Neural cell (in vitro differentiated cells): ENCODE measurements at regions not wholly inside any gene's neighbourhood (a gene's known extent, or its start where the extent isn't known, plus 50 kb on each side); places are given as distances from the start of the nearest gene placed in this dataset.

ENCODE experiments used
- H2AFZ ChIP-seq: fragments of 200-600, 300-800 bp; sonication (generic), shearing (Covaris generic); 2 replicates; pipeline ENCODE4 v1.6.0; 2014; ENCODE audit warnings: low read depth, mild to moderate bottlenecking, antibody characterized with exemption, low read length, moderate library complexity
- H3F3A ChIP-seq: fragments of 200-600 bp; shearing (Covaris generic); 2 replicates; pipeline ENCODE4 v1.6.1; 2016; ENCODE audit warnings: mild to moderate bottlenecking, moderate library complexity, mixed read lengths, antibody characterized with exemption, low read length; ENCODE audit not compliant: insufficient read depth, poor library complexity, severe bottlenecking
- H3K27ac ChIP-seq: fragments of 200-600, 300-800 bp; sonication (generic), shearing (Covaris generic); 2 replicates; pipeline ENCODE4 v1.5.1; 2014; ENCODE audit warnings: mild to moderate bottlenecking, low read length, moderate library complexity
- H3K27me3 ChIP-seq: fragments of 300-800, 200-600 bp; sonication (generic), shearing (Covaris generic); 2 replicates; pipeline ENCODE4 v1.6.0; 2014; ENCODE audit warnings: mild to moderate bottlenecking, low read depth, low read length, moderate library complexity; ENCODE audit not compliant: insufficient read depth
- H3K36me3 ChIP-seq: fragments of 300-800, 200-600 bp; sonication (generic), shearing (Covaris generic); 2 replicates; pipeline ENCODE4 v1.5.1; 2014; ENCODE audit warnings: mild to moderate bottlenecking, antibody characterized with exemption, low read length, moderate library complexity; ENCODE audit not compliant: insufficient read depth
- H3K4me2 ChIP-seq: fragments of 300-800, 200-600 bp; sonication (generic), shearing (Covaris generic); 2 replicates; pipeline ENCODE4 v1.6.0; 2014; ENCODE audit warnings: mild to moderate bottlenecking, low read length
- H3K4me3 ChIP-seq: fragments of 300-800, 200-600 bp; sonication (generic), shearing (Covaris generic); 2 replicates; pipeline ENCODE4 v1.5.1; 2014; ENCODE audit warnings: mild to moderate bottlenecking, low read length, moderate library complexity
- H3K79me2 ChIP-seq: fragments of 200-600 bp; shearing (Covaris generic); replicated peaks from 2 replicates; pipeline ENCODE4 v1.6.0; 2014; ENCODE audit warnings: mild to moderate bottlenecking, low read length, moderate library complexity; ENCODE audit not compliant: insufficient read depth
- H3K9ac ChIP-seq: fragments of 300-800, 200-600 bp; sonication (generic), shearing (Covaris generic); 2 replicates; pipeline ENCODE4 v1.6.1; 2016; ENCODE audit warnings: mild to moderate bottlenecking, low read length, mixed read lengths
- H3K9me2 ChIP-seq: fragments of 200-600 bp; shearing (Covaris generic); 2 replicates; pipeline ENCODE4 v1.6.1; 2016; ENCODE audit warnings: mild to moderate bottlenecking, low read length, mixed read lengths; ENCODE audit not compliant: insufficient read depth
- H3K9me3 ChIP-seq: fragments of 200-600, 300-800 bp; sonication (generic), shearing (Covaris generic); 2 replicates; pipeline ENCODE4 v1.6.1; 2016; ENCODE audit warnings: mild to moderate bottlenecking, mixed run types, low read length, moderate library complexity, mixed read lengths
- H4K20me1 ChIP-seq: fragments of 200-600 bp; shearing (Covaris generic); 2 replicates; pipeline ENCODE4 v1.6.1; 2016; ENCODE audit warnings: mild to moderate bottlenecking, mixed run types; ENCODE audit not compliant: insufficient read depth
- EP300 ChIP-seq: fragments of 450-650 bp; conservative IDR thresholded peaks from 2 replicates; pipeline ENCODE4 v1.6.1; 2014; ENCODE audit warnings: antibody characterized with exemption, mild to moderate bottlenecking, moderate library complexity; ENCODE audit not compliant: poor library complexity, severe bottlenecking
- EZH2 ChIP-seq: fragments of 200-600, 300-800 bp; shearing (Covaris generic), sonication (generic); IDR thresholded peaks from 2 replicates; pipeline ENCODE4 v1.6.1; 2014; ENCODE audit warnings: antibody characterized with exemption, low read length, borderline replicate concordance, mild to moderate bottlenecking; ENCODE audit not compliant: insufficient read depth, poor library complexity, severe bottlenecking
- MXI1 ChIP-seq: fragments of 450-650 bp; conservative IDR thresholded peaks from 2 replicates; pipeline ENCODE4 v1.6.1; 2014; ENCODE audit warnings: antibody characterized with exemption, mild to moderate bottlenecking; ENCODE audit not compliant: poor library complexity, severe bottlenecking
- POLR2AphosphoS5 ChIP-seq: IDR thresholded peaks from 2 replicates; pipeline ENCODE4 v1.6.1; 2012
- RAD21 ChIP-seq: fragments of 450-650 bp; conservative IDR thresholded peaks from 2 replicates; pipeline ENCODE4 v1.6.1; 2014; ENCODE audit warnings: antibody characterized with exemption, mild to moderate bottlenecking, moderate library complexity
- SMC3 ChIP-seq: fragments of 450-650 bp; conservative IDR thresholded peaks from 2 replicates; pipeline ENCODE4 v1.6.1; 2014; ENCODE audit warnings: antibody characterized with exemption, mild to moderate bottlenecking, moderate library complexity; ENCODE audit not compliant: poor library complexity
- TAF1 ChIP-seq: IDR thresholded peaks from 2 replicates; pipeline ENCODE4 v1.6.1; 2012; ENCODE audit warnings: low read depth
- TF ChIP-seq, protein P1 (sequence below): fragments of 450-650 bp; IDR thresholded peaks from 2 replicates; pipeline ENCODE4 v1.5.1; 2014; ENCODE audit warnings: antibody characterized with exemption, mild to moderate bottlenecking, moderate library complexity; ENCODE audit not compliant: poor library complexity, severe bottlenecking
- TF ChIP-seq, protein P2 (sequence below): IDR thresholded peaks from 2 replicates; pipeline ENCODE4 v1.6.1; 2012; ENCODE audit warnings: borderline replicate concordance

DNA sequence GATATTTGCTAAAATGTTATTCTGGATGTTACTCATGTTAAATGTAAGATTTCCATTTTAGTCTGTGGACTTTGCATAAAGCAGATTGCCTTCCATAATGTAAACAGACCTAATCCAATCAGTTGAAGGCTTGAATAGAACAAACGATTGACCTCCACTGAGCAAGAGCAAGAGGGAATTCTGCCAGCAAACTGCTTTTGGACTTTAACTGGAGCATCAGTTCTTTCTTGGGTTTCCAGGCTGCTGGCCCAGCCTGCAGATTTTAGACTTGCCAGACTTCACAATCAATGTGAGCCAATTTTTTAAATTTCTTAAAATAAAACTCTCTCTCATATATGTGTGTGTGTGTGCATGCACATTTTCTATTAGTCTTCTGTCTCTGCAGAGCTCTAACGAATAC is 1248.8 kb downstream of the ADGRL3 start:
- Histone ChIP-seq H2AFZ (no peak overlapping the region), H3K9me3 (no peaks in the 10 kb centered on the region), H3K4me2 (no peak overlapping the region), H3K27me3 (no peaks in the 10 kb centered on the region), H4K20me1 (no peaks in the 10 kb centered on the region), H3K36me3 (no peaks in the 10 kb centered on the region), H3K9ac (no peak overlapping the region), H3K4me3 (no peak overlapping the region), H3K9me2 (no peaks in the 10 kb centered on the region), H3K79me2 (no peaks in the 10 kb centered on the region), H3K27ac (no peak overlapping the region), H3F3A (no peaks in the 10 kb centered on the region)
- no peak for TF ChIP-seq SMC3
- no peak for TF ChIP-seq EZH2
- TF ChIP-seq TAF1 = no peak
- TF ChIP-seq, protein P1, sequence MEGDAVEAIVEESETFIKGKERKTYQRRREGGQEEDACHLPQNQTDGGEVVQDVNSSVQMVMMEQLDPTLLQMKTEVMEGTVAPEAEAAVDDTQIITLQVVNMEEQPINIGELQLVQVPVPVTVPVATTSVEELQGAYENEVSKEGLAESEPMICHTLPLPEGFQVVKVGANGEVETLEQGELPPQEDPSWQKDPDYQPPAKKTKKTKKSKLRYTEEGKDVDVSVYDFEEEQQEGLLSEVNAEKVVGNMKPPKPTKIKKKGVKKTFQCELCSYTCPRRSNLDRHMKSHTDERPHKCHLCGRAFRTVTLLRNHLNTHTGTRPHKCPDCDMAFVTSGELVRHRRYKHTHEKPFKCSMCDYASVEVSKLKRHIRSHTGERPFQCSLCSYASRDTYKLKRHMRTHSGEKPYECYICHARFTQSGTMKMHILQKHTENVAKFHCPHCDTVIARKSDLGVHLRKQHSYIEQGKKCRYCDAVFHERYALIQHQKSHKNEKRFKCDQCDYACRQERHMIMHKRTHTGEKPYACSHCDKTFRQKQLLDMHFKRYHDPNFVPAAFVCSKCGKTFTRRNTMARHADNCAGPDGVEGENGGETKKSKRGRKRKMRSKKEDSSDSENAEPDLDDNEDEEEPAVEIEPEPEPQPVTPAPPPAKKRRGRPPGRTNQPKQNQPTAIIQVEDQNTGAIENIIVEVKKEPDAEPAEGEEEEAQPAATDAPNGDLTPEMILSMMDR = no peak
- no peak for TF ChIP-seq EP300
- TF ChIP-seq RAD21 = no peak
- TF ChIP-seq MXI1 = no peak
- TF ChIP-seq POLR2AphosphoS5 = no peak
- TF ChIP-seq, protein P2, sequence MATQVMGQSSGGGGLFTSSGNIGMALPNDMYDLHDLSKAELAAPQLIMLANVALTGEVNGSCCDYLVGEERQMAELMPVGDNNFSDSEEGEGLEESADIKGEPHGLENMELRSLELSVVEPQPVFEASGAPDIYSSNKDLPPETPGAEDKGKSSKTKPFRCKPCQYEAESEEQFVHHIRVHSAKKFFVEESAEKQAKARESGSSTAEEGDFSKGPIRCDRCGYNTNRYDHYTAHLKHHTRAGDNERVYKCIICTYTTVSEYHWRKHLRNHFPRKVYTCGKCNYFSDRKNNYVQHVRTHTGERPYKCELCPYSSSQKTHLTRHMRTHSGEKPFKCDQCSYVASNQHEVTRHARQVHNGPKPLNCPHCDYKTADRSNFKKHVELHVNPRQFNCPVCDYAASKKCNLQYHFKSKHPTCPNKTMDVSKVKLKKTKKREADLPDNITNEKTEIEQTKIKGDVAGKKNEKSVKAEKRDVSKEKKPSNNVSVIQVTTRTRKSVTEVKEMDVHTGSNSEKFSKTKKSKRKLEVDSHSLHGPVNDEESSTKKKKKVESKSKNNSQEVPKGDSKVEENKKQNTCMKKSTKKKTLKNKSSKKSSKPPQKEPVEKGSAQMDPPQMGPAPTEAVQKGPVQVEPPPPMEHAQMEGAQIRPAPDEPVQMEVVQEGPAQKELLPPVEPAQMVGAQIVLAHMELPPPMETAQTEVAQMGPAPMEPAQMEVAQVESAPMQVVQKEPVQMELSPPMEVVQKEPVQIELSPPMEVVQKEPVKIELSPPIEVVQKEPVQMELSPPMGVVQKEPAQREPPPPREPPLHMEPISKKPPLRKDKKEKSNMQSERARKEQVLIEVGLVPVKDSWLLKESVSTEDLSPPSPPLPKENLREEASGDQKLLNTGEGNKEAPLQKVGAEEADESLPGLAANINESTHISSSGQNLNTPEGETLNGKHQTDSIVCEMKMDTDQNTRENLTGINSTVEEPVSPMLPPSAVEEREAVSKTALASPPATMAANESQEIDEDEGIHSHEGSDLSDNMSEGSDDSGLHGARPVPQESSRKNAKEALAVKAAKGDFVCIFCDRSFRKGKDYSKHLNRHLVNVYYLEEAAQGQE = no peak

DNA sequence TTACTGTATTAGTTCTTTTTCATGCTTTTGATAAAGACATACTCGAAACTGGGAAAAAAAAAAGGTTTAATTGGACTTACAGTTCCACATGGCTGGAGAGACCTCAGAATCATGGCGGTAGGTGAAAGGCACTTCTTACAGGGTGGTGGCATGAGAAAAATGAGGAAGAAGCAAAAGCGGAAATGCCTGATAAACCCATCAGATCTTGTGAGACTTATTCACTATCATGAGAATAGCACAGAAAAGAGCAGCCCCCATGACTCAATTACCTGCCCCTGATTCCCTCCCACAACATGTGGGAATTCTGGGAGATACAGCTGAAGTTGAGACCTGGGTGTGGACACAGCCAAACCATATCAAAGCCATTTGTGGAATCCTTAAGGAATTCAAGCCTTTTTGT is 1238.9 kb downstream of the ADGRL3 start:
- H3K9me2 ChIP-seq = no peaks in the 10 kb centered on the region
- H3K4me2 ChIP-seq = no peak overlapping the region
- TF ChIP-seq MXI1 (no peak), EZH2 (no peak), EP300 (no peak), POLR2AphosphoS5 (no peak), TAF1 (no peak), RAD21 (no peak), SMC3 (no peak)
- TF ChIP-seq, protein P2 = no peak
- TF ChIP-seq, protein P1 = no peak
- H3K27me3 ChIP-seq = no peaks in the 10 kb centered on the region
- no peak overlapping the region for H2AFZ ChIP-seq
- H3K9me3 ChIP-seq = no peaks in the 10 kb centered on the region
- no peak overlapping the region for H3K27ac ChIP-seq
- H3K4me3 ChIP-seq = no peak overlapping the region
- no peak overlapping the region for H3K9ac ChIP-seq
- H3F3A ChIP-seq = no peaks in the 10 kb centered on the region
- no peaks in the 10 kb centered on the region for H3K36me3 ChIP-seq
- no peaks in the 10 kb centered on the region for H3K79me2 ChIP-seq
- no peaks in the 10 kb centered on the region for H4K20me1 ChIP-seq
